ENCODE measurements at regions not wholly inside any gene's neighbourhood (a gene's known extent, or its start where the extent isn't known, plus 50 kb on each side); places are given as distances from the start of the nearest gene placed in this dataset.

GRCh38 chr6:148649454-148649963 lies 97.3 kb upstream of the UST start:
- Histone ChIP-seq H3K9ac (replicated peaks in 1 of 4; ENCODE audit: extremely low read depth in 1 of 4, low read depth in 3 of 4, low read length in 3 of 4) (no peak overlapping the region), H3K4me3 (ENCODE audit: extremely low read depth in 1 of 4, insufficient read depth in 2 of 4, low read depth in 3 of 4, low read length in 4 of 4) (no peak overlapping the region), H3K79me1 (ENCODE audit: low read depth, low read length) (no peaks in the 10 kb centered on the region), H2AK5ac (ENCODE audit: low read depth, low read length) (no peak overlapping the region; the same call in 1 of the 2 replicates), H3K36me3 (ENCODE audit: control insufficient read depth in 2 of 4, insufficient read depth in 4 of 4, low read length in 3 of 4) (peaks cover 0 to 4% (median 0%) of the 10 kb centered on the region in 4 experiments; a peak in 2 of 8 replicates), H3K27me3 (replicated peaks in 1 of 4; ENCODE audit: control insufficient read depth in 3 of 4, extremely low read depth in 1 of 4, insufficient read depth in 3 of 4, low read length in 3 of 4) (no peaks in the 10 kb centered on the region), H4K20me1 (replicated peaks in 1 of 2; ENCODE audit: control insufficient read depth in 1 of 2, insufficient read depth in 2 of 2, low read length in 2 of 2) (no peaks in the 10 kb centered on the region), H3K4me2 (ENCODE audit: insufficient read depth in 1 of 2, low read depth in 2 of 2, low read length in 2 of 2) (no peak overlapping the region), H4K8ac (ENCODE audit: extremely low read depth, insufficient read depth, low read length) (no peak overlapping the region), H3K23me2 (ENCODE audit: low read depth, low read length) (no peaks in the 10 kb centered on the region), H3K9me3 (ENCODE audit: insufficient read depth in 2 of 2, low read depth in 1 of 2, low read length in 1 of 2) (peaks cover 28 to 42% of the 10 kb centered on the region in 2 experiments), H3K14ac (ENCODE audit: insufficient read length) (no peak overlapping the region), H2BK120ac (replicated peaks; ENCODE audit: low read depth, low read length) (peak overlapping the region; percentile 61), H3K4ac (replicated peaks; ENCODE audit: insufficient read length, low read depth, low read length) (no peak overlapping the region), H2BK5ac (ENCODE audit: low read depth, low read length) (no peak overlapping the region), H4K91ac (replicated peaks; ENCODE audit: insufficient read length, low read length) (peak overlapping the region; percentile 6), H3K79me2 (ENCODE audit: control insufficient read depth in 1 of 2, insufficient read depth in 2 of 2, low read length in 2 of 2) (no peaks in the 10 kb centered on the region), H3K18ac (ENCODE audit: extremely low read depth, low read length) (no peak overlapping the region), H4K5ac (ENCODE audit: insufficient read length, low read depth, low read length) (no peak overlapping the region), H3K4me1 (replicated peaks in 1 of 4; ENCODE audit: control insufficient read depth in 3 of 4, insufficient read depth in 4 of 4, low read length in 3 of 4) (peaks cover 0 to 8% (median 1%) of the 10 kb centered on the region in 4 experiments; a peak in 2 of 7 replicates), H2AFZ (ENCODE audit: low read length) (0 out of 2 replicates have a peak overlapping the region, but pooled peaks have one; percentile 40), H3K27ac (ENCODE audit: low read depth, low read length) (no peak overlapping the region), H2BK12ac (ENCODE audit: low read depth, low read length) (peak overlapping the region; percentile 60; the same call in 1 of the 2 replicates), H3K56ac (replicated peaks; ENCODE audit: insufficient read length, low read depth, low read length) (no peak overlapping the region), H2BK15ac (ENCODE audit: low read length) (no peak overlapping the region), H3K23ac (ENCODE audit: insufficient read length) (no peak overlapping the region), H2BK20ac (ENCODE audit: low read length) (no peak overlapping the region; the same call in 1 of the 2 replicates)
- no peak for FAIRE-seq
- ChIA-PET CTCF (ENCODE audit: partially characterized antibody) (interaction anchor here (1.0 to 1.6 kb wide), 3 partner anchors 41 to 376 kb away, joined by 3 to 4 read pairs (median 4); no protein-coding TSS in a partner anchor), POLR2A (ENCODE audit: partially characterized antibody) (no interaction called here)
- no peak for DNase-seq (ENCODE audit: low read depth in 1 of 2, low spot score in 2 of 2)
- TF ChIP-seq CEBPB (IDR thresholded peaks at IDR 0.05; ENCODE audit: low read depth, low read length), result no peak
- no peak for TF ChIP-seq KDM5A (IDR thresholded peaks at IDR 0.05; ENCODE audit: low read length)
- TF ChIP-seq EZH2 (IDR thresholded peaks at IDR 0.05; ENCODE audit: low read depth, low read length, severe bottlenecking), result no peak
- no peak for TF ChIP-seq RAD21 (IDR thresholded peaks at IDR 0.05 in 1 of 2, conservative IDR thresholded peaks at IDR 0.05 in 1 of 2; ENCODE audit: low read depth in 2 of 2, low read length in 2 of 2)
- TF ChIP-seq POLR2A (IDR thresholded peaks at IDR 0.05; ENCODE audit: control extremely low read depth in 1 of 2, low read depth in 2 of 2, low read length in 2 of 2), result no peak
- TF ChIP-seq RBBP5 (IDR thresholded peaks at IDR 0.05; ENCODE audit: borderline replicate concordance, low read depth, low read length), result no peak
- no peak for TF ChIP-seq EP300 (IDR thresholded peaks at IDR 0.05; ENCODE audit: borderline replicate concordance in 1 of 2, low read depth in 2 of 2, low read length in 2 of 2)
- no peak for TF ChIP-seq SIN3A (conservative IDR thresholded peaks at IDR 0.05 in 1 of 2, IDR thresholded peaks at IDR 0.05 in 1 of 2; ENCODE audit: low read depth in 1 of 2, low read length in 2 of 2)
- TF ChIP-seq CTBP2 (IDR thresholded peaks at IDR 0.05; ENCODE audit: borderline replicate concordance, insufficient read depth, insufficient read length, low read length), result no peak
- no peak for TF ChIP-seq POLR2AphosphoS5 (IDR thresholded peaks at IDR 0.05; ENCODE audit: low read depth, low read length)
- no peak for TF ChIP-seq GTF2F1 (IDR thresholded peaks at IDR 0.05; ENCODE audit: borderline replicate concordance, low read depth, low read length)
- no peak for TF ChIP-seq TBP (IDR thresholded peaks at IDR 0.05; ENCODE audit: low read depth, low read length)
- TF ChIP-seq ASH2L (IDR thresholded peaks at IDR 0.05; ENCODE audit: low read length), result no peak

Measured in H1 (cell line).